ENCODE measurements at regions not wholly inside any gene's neighbourhood (a gene's known extent, or its start where the extent isn't known, plus 50 kb on each side); places are given as distances from the start of the nearest gene placed in this dataset.
"Not testable (repeated sequence)": the region's sequence is repeated elsewhere in the genome, so short reads cannot be mapped to it uniquely, and the experiment has no call there.

DNA sequence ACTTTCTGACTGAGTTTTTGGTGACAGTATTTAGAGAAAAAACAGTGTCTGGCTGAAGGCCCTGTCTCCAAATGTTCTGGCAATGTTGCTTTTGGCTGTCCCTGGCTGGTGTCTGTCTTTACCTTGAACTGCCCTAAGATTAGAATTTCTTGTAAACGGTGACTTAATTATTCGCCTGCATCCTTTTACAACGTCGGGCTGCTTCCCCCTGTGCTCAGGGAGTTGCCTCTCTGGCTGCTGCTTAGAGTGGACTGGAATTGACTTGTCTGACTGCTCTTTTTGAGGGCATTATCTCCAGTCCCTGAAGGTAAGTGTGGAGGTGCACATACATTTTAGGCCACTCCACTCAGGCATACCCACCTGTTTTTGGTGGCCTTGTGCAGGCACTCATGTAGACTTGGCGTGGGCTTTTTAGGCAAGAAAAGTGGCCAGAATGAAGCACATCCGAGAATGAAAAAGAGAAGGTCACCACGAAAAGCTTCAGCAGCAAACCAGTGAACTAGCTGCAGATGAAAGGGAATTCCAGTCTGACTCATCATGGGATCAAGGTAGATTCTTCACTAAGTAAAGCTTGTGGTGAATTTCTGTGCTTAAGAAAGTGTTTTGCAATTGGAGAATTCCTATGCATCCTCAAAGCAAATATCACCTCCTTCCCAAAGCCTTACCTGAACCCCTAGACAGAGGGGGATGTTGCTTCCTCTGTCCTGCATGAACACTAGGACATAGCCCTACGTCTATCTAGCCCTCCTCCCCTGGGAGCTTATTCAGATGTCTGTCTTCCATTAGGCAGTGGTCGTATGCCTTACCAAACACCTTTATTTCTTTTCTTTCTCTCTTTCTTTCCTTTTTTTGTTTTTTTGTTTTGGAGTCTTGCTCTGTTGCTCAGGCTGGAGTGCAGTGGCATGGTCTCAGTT is 230.3 kb upstream of the TRIB2 start:
- no peak for DNase-seq (ENCODE audit: low read depth)
- TF ChIP-seq, protein P1, sequence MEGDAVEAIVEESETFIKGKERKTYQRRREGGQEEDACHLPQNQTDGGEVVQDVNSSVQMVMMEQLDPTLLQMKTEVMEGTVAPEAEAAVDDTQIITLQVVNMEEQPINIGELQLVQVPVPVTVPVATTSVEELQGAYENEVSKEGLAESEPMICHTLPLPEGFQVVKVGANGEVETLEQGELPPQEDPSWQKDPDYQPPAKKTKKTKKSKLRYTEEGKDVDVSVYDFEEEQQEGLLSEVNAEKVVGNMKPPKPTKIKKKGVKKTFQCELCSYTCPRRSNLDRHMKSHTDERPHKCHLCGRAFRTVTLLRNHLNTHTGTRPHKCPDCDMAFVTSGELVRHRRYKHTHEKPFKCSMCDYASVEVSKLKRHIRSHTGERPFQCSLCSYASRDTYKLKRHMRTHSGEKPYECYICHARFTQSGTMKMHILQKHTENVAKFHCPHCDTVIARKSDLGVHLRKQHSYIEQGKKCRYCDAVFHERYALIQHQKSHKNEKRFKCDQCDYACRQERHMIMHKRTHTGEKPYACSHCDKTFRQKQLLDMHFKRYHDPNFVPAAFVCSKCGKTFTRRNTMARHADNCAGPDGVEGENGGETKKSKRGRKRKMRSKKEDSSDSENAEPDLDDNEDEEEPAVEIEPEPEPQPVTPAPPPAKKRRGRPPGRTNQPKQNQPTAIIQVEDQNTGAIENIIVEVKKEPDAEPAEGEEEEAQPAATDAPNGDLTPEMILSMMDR (conservative IDR thresholded peaks at IDR 0.05; ENCODE audit: low read depth, low read length): no peak
- no peak overlapping the region for H3K4me3 ChIP-seq (ENCODE audit: low read length)

DNA sequence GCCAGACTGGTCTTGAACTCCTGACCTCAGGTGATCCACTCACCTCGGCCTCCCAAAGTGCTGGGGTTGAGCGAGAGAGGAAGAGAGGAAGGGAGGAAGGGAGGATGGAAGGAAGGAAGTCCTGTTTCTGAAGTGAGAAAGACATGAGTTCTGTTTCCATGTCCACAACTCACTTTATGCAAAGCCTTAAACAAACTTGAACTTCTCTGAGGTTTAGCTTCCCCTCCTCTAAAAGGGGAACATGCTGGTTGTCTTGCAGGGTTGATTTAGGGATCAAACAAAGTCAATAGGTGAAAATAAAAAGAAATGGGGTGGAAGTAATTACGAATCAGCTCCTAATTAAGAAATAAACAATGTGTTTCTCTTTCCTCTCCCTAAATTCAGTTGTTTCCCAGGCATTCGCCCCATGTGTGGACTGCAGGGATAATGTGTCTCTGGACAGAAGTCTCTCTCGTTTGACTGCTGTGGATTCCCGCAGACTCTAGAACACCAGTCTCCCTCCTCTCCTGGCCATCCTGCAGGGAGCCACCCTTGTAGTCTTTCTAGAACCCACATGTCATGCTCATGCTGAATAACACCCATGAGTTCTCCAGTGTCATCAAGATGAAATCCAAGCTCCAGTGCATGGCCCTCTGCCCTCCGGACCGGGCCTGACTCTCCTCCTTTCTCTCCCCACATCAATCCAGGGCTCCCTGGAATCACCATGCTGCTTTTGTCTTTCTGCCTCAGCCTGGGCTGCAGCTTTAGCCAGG is 229.3 kb upstream of the TRIB2 start:
- TF ChIP-seq, protein P1 (conservative IDR thresholded peaks at IDR 0.05; ENCODE audit: low read depth, low read length): no peak
- DNase-seq (ENCODE audit: low read depth): no peak
- no peak overlapping the region for H3K4me3 ChIP-seq (ENCODE audit: low read length)

DNA sequence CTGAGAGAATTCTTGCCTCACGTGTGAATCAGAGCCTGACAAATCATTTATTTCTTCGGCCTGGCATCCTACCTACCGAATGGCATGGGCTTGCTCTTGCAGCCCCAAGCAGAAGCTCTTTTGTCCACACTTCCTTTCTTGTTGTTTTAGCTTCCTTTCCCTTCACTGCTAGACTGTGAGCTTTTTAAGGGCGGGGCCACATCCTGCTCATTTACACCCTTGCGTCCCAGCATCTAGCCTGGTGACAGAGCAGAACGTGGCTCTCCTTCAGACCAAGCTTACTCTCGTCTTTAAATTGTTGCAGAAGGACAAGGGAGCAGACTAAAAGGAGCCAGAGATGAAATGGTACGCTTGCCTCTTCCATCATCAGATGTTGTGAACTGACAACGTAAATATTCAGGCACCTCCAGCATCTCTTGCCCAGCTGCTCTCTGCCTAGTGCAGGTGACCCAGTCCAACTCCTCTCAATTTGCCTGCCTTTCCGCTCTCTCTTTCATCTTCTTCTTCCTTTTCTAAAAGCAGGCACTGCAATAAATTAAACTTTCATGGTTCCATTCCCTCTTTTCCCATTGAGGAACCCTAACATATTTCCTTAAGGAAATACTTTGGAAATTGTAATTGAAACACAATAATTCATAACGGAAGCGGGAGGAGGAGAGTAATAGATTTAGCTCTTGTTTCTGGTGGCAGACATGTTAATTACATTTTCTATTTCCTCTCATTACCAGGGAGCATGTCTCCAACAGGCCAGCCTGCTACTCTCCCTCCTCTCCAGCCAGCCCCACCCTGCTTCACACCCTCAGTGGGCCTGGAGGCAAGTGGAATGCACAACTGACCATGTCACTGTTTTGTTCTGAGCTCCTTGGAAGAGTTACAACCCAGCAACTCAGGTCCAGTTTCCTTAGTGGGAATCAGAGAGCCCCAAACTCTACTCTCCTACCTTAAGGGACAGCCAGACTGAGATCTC is 228.1 kb upstream of the TRIB2 start:
- H3K4me3 ChIP-seq (ENCODE audit: low read length): no peak overlapping the region
- TF ChIP-seq, protein P1 (conservative IDR thresholded peaks at IDR 0.05; ENCODE audit: low read depth, low read length): no peak
- no peak for DNase-seq (ENCODE audit: low read depth)

DNA sequence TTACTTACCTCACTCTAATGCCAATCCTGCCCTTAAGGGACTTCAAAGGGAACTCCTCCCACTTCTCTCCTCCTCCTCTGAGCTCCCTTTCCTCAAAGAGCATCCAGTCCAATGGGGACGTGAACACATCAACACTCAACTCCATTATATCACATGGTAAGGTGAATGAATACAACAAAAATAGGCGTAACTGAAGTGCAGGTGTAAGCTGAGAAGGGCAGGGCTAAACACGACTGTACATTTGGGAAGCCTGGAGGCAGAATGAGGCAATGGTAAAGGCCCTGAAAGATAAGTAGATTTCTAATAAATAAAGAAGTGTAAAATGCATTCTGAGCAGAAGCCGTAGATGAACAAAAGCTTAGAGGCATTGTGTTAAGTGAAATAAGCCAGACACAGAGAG is 226.1 kb upstream of the TRIB2 start:
- TF ChIP-seq, protein P1 (conservative IDR thresholded peaks at IDR 0.05; ENCODE audit: low read depth, low read length): no peak
- no peak for DNase-seq (ENCODE audit: low read depth)
- H3K4me3 ChIP-seq (ENCODE audit: low read length): no peak overlapping the region

DNA sequence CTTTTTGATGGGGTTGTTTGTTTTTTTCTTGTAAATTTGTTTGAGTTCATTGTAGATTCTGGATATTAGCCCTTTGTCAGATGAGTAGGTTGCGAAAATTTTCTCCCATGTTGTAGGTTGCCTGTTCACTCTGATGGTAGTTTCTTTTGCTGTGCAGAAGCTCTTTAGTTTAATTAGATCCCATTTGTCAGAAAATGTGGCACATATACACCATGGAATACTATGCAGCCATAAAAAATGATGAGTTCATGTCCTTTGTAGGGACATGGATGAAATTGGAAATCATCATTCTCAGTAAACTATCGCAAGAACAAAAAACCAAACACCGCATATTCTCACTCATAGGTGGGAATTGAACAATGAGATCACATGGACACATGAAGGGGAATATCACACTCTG is 224.4 kb upstream of the TRIB2 start:
- not testable (repeated sequence) for DNase-seq (ENCODE audit: low read depth)

DNA sequence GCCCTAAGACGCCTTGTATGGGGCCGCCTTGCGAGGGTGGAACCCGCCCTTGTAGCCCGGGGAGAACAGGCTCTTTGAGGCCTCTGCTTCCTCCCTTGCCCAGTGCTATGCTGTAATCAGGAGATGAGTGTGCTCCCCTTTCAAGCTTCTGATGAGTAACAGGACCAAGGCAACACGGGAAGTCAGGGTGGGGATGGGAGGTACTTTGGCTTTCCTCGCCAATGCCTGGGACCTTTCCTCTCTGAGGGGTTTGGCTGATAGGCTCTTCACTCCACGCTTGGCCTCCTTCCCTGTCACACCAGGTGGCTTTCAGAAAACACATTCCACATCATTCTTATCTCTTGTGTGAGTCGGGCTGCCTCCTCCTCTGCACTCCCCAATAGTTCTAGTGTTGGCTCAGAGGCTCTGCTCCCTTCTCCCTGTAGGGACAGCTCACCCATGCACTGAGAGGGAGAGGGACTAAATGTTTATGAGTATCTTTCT is 223.7 kb upstream of the TRIB2 start:
- TF ChIP-seq, protein P1 (conservative IDR thresholded peaks at IDR 0.05; ENCODE audit: low read depth, low read length): no peak
- DNase-seq (ENCODE audit: low read depth): no peak
- H3K4me3 ChIP-seq (ENCODE audit: low read length): no peak overlapping the region

More for the DNA sequence above, 224.4 kb upstream of the TRIB2 start:
- H3K4me3 ChIP-seq (ENCODE audit: low read length): not testable (repeated sequence)
